ENCODE measurements at regions not wholly inside any gene's neighbourhood (a gene's known extent, or its start where the extent isn't known, plus 50 kb on each side); places are given as distances from the start of the nearest gene placed in this dataset.

GRCh38 chr13:59422646-59423045, 741.1 kb downstream of the DIAPH3 start:
- no peak for TF ChIP-seq POLR2AphosphoS5 (IDR thresholded peaks at IDR 0.05; ENCODE audit: low read depth)
- no peak for TF ChIP-seq SPI1 (IDR thresholded peaks at IDR 0.05; ENCODE audit: borderline replicate concordance, low read depth)
- TF ChIP-seq CTCF (IDR thresholded peaks at IDR 0.05; ENCODE audit: insufficient read depth, low read length), result no peak
- TF ChIP-seq REST (IDR thresholded peaks at IDR 0.05; ENCODE audit: insufficient replicate concordance, low read depth), result no peak
- TF ChIP-seq GABPA (IDR thresholded peaks at IDR 0.05; ENCODE audit: low read depth), result no peak
- no peaks in the 10 kb centered on the region for H3K27me3 ChIP-seq (ENCODE audit: insufficient read depth, poor library complexity, severe bottlenecking)
- no peak overlapping the region for H3K4me3 ChIP-seq (replicated peaks; ENCODE audit: insufficient read depth, low read length)
- no peak overlapping the region for H3K27ac ChIP-seq (replicated peaks)
- no peak for DNase-seq (ENCODE audit: low read depth in 1 of 2, low spot score in 1 of 2)

GRCh38 chr13:59423708-59424340, 739.9 kb downstream of the DIAPH3 start:
- H3K4me3 ChIP-seq (replicated peaks; ENCODE audit: insufficient read depth, low read length), result no peak overlapping the region
- TF ChIP-seq GABPA (IDR thresholded peaks at IDR 0.05; ENCODE audit: low read depth) (no peak), CTCF (IDR thresholded peaks at IDR 0.05; ENCODE audit: insufficient read depth, low read length) (no peak), SPI1 (IDR thresholded peaks at IDR 0.05; ENCODE audit: borderline replicate concordance, low read depth) (no peak), POLR2AphosphoS5 (IDR thresholded peaks at IDR 0.05; ENCODE audit: low read depth) (no peak), REST (IDR thresholded peaks at IDR 0.05; ENCODE audit: insufficient replicate concordance, low read depth) (no peak)
- H3K27ac ChIP-seq (replicated peaks), result no peak overlapping the region
- no peak for DNase-seq (ENCODE audit: low read depth in 1 of 2, low spot score in 1 of 2)
- H3K27me3 ChIP-seq (ENCODE audit: insufficient read depth, poor library complexity, severe bottlenecking), result no peaks in the 10 kb centered on the region

- no peak overlapping the region for H3K27ac ChIP-seq (replicated peaks)
- no peak for DNase-seq (ENCODE audit: low read depth in 1 of 2, low spot score in 1 of 2)
- no peak for TF ChIP-seq SPI1 (IDR thresholded peaks at IDR 0.05; ENCODE audit: borderline replicate concordance, low read depth)
- no peak for TF ChIP-seq REST (IDR thresholded peaks at IDR 0.05; ENCODE audit: insufficient replicate concordance, low read depth)
- no peak for TF ChIP-seq CTCF (IDR thresholded peaks at IDR 0.05; ENCODE audit: insufficient read depth, low read length)
- no peak for TF ChIP-seq GABPA (IDR thresholded peaks at IDR 0.05; ENCODE audit: low read depth)
- no peak for TF ChIP-seq POLR2AphosphoS5 (IDR thresholded peaks at IDR 0.05; ENCODE audit: low read depth)
- no peaks in the 10 kb centered on the region for H3K27me3 ChIP-seq (ENCODE audit: insufficient read depth, poor library complexity, severe bottlenecking)
- H3K4me3 ChIP-seq (replicated peaks; ENCODE audit: insufficient read depth, low read length), result no peak overlapping the region
These were observed 739.1 kb downstream of the DIAPH3 start for GRCh38 chr13:59424661-59425060.

Data from HL-60 (cell line).